Left ventricle myocardium inferior (tissue), 1 donor: ENCODE measurements at regions not wholly inside any gene's neighbourhood (a gene's known extent, or its start where the extent isn't known, plus 50 kb on each side); places are given as distances from the start of the nearest gene placed in this dataset.
"Not testable (repeated sequence)": the region's sequence is repeated elsewhere in the genome, so short reads cannot be mapped to it uniquely, and the experiment has no call there.

Source experiments
- DNase-seq: peaks from one replicate; pipeline ENCODE4 v3.0.0-alpha.2; 2020
- H3K27ac ChIP-seq: fragments of 200-600 bp; replicated peaks from 2 replicates; pipeline ENCODE4 v1.8.0; 2021
- H3K27me3 ChIP-seq: fragments of 200-600 bp; 2 replicates; pipeline ENCODE4 v1.8.0; 2021; ENCODE audit warnings: low read depth
- H3K36me3 ChIP-seq: fragments of 200-600 bp; 2 replicates; pipeline ENCODE4 v1.8.0; 2021
- H3K4me1 ChIP-seq: fragments of 200-600 bp; 2 replicates; pipeline ENCODE4 v1.8.0; 2021
- H3K4me3 ChIP-seq: fragments of 200-600 bp; 2 replicates; pipeline ENCODE4 v1.8.0; 2021; ENCODE audit warnings: mild to moderate bottlenecking, moderate library complexity
- H3K9me3 ChIP-seq: fragments of 200-600 bp; replicated peaks from 2 replicates; pipeline ENCODE4 v1.8.0; 2021
- CTCF ChIP-seq: fragments of 200-600 bp; IDR thresholded peaks from 2 replicates; pipeline ENCODE4 v1.8.0; 2021; ENCODE audit warnings: antibody characterized with exemption, mild to moderate bottlenecking, borderline replicate concordance
- intact Hi-C: fragments of 100-400 bp; cut with micrococcal nuclease; formaldehyde crosslinking; loops from one replicate; pipeline ENCODE4 v1.11.0; 2022
- donor health status: DM: no; HTN: yes; CAD: no; lungs with severe emphysema.

GRCh38 chr5:92841604-92842155 lies 739.3 kb downstream of the NR2F1-AS1 start:
- intact Hi-C loops, result no loop called here
- H3K27me3 ChIP-seq, result no peaks in the 10 kb centered on the region
- H3K27ac ChIP-seq, result no peak overlapping the region
- H3K9me3 ChIP-seq, result no peaks in the 10 kb centered on the region
- H3K4me3 ChIP-seq, result no peak overlapping the region
- no peak for DNase-seq
- no peaks in the 10 kb centered on the region for H3K36me3 ChIP-seq
- H3K4me1 ChIP-seq, result no peaks in the 10 kb centered on the region
- no peak for TF ChIP-seq CTCF

GRCh38 chr5:92838253-92838652 lies 742.8 kb downstream of the NR2F1-AS1 start:
- H3K4me3 ChIP-seq, result no peak overlapping the region
- TF ChIP-seq CTCF, result peak; percentile 32
- H3K9me3 ChIP-seq, result no peaks in the 10 kb centered on the region
- H3K36me3 ChIP-seq, result no peaks in the 10 kb centered on the region
- H3K4me1 ChIP-seq, result no peaks in the 10 kb centered on the region
- no peak for DNase-seq
- H3K27me3 ChIP-seq, result peaks cover 4% of the 10 kb centered on the region
- no peak overlapping the region for H3K27ac ChIP-seq
- intact Hi-C loops, result no loop called here

GRCh38 chr5:92836855-92837755 lies 743.9 kb downstream of the NR2F1-AS1 start:
- H3K9me3 ChIP-seq, result no peaks in the 10 kb centered on the region
- H3K27me3 ChIP-seq, result peaks cover 4% of the 10 kb centered on the region
- DNase-seq, result no peak
- no peaks in the 10 kb centered on the region for H3K36me3 ChIP-seq
- intact Hi-C loops, result no loop called here
- H3K4me3 ChIP-seq, result no peak overlapping the region
- no peaks in the 10 kb centered on the region for H3K4me1 ChIP-seq
- H3K27ac ChIP-seq, result no peak overlapping the region
- TF ChIP-seq CTCF, result no peak

- Histone ChIP-seq H3K4me3 (no peak overlapping the region), H3K4me1 (no peaks in the 10 kb centered on the region), H3K9me3 (peaks cover 12% of the 10 kb centered on the region), H3K27ac (no peak overlapping the region), H3K27me3 (peaks cover 4% of the 10 kb centered on the region), H3K36me3 (no peaks in the 10 kb centered on the region)
- no peak for DNase-seq
- no peak for TF ChIP-seq CTCF
- intact Hi-C loops, result no loop called here
These were observed 745.3 kb downstream of the NR2F1-AS1 start for GRCh38 chr5:92835712-92836111.

GRCh38 chr5:92823551-92823950 lies 757.5 kb downstream of the NR2F1-AS1 start:
- DNase-seq, H3K4me1 ChIP-seq, H3K4me3 ChIP-seq, intact Hi-C loops, H3K9me3 ChIP-seq, H3K27me3 ChIP-seq, H3K36me3 ChIP-seq, H3K27ac ChIP-seq: not testable (repeated sequence)

GRCh38 chr5:92822183-92822582 lies 758.8 kb downstream of the NR2F1-AS1 start:
- Histone ChIP-seq H3K4me3 (no peak overlapping the region), H3K27me3 (no peaks in the 10 kb centered on the region), H3K27ac (no peak overlapping the region), H3K9me3 (no peaks in the 10 kb centered on the region), H3K4me1 (no peaks in the 10 kb centered on the region), H3K36me3 (no peaks in the 10 kb centered on the region)
- TF ChIP-seq CTCF, result no peak
- DNase-seq, result no peak
- intact Hi-C loops, result no loop called here
